ENCODE measurements at regions not wholly inside any gene's neighbourhood (a gene's known extent, or its start where the extent isn't known, plus 50 kb on each side); places are given as distances from the start of the nearest gene placed in this dataset.

GRCh38 chr2:7881466-7881865, 800.4 kb upstream of the ID2 start:
- TF ChIP-seq POLR2A (IDR thresholded peaks at IDR 0.05; ENCODE audit: low read length) (no peak), RCOR1 (IDR thresholded peaks at IDR 0.05; ENCODE audit: low read depth, low read length) (no peak), HOXB5 (CRISPR knock-in tag; IDR thresholded peaks at IDR 0.05) (no peak), BHLHE40 (IDR thresholded peaks at IDR 0.05; ENCODE audit: low read depth, low read length) (no peak), RNF2 (IDR thresholded peaks at IDR 0.05; ENCODE audit: borderline replicate concordance, low read depth) (no peak)
